A549 (cell line): ENCODE measurements at regions not wholly inside any gene's neighbourhood (a gene's known extent, or its start where the extent isn't known, plus 50 kb on each side); places are given as distances from the start of the nearest gene placed in this dataset.

ENCODE experiments used
- ATAC-seq, 2 experiments: fragments of 200-7000 bp in 1 of 2; fragments of >200 bp in 1 of 2; cut with Nextera tagmentation in 1 of 2; cut with Tn5 transposase in 1 of 2; 3 replicates each; pipeline versions ENCODE4 v1.8.0 to v1.9.1; 2018 to 2020; ENCODE audit warnings: mild to moderate bottlenecking in 1 of 2, moderate library complexity in 1 of 2
- CTCF ChIA-PET: fragments of 300-600 bp; sonication (Branson Sonifier 250); formaldehyde crosslinking; extraction: SDS; loops from one replicate; lab custom pipeline; 2021; ENCODE audit warnings: antibody characterized with exemption, inconsistent platforms; lab: Yijun Ruan, JAX
- POLR2A ChIA-PET: fragments of 350-600 bp; formaldehyde crosslinking; extraction: SDS; loops from one replicate; lab custom pipeline; 2021; ENCODE audit warnings: antibody characterized with exemption, inconsistent platforms; lab: Yijun Ruan, JAX
- DNase-seq, 2 experiments: peaks; one replicate each; pipeline versions ENCODE4 v3.0.0 to v3.0.0-alpha.2; 2011 to 2016; ENCODE audit warnings: low read depth in 1 of 2, low spot score in 1 of 2
- FAIRE-seq: peaks from 2 replicates; lab custom pipeline; 2011; peaks lifted over from hg19 to GRCh38; lab: Jason Lieb, UNC
- H3K27ac ChIP-seq, 2 experiments: fragments of >200 bp; sonication (Bioruptor Twin); formaldehyde crosslinking; 3 replicates each; pipeline ENCODE4 v1.5.1; 2016 to 2017
- H3K4me1 ChIP-seq: fragments of >200 bp; sonication (Bioruptor Twin); formaldehyde crosslinking; 3 replicates; pipeline ENCODE4 v1.6.1; 2016
- H3K4me2 ChIP-seq: fragments of >200 bp; sonication (Bioruptor Twin); formaldehyde crosslinking; 3 replicates; pipeline ENCODE4 v1.6.1; 2016
- H3K4me3 ChIP-seq: fragments of >200 bp; sonication (Bioruptor Twin); formaldehyde crosslinking; 3 replicates; pipeline ENCODE4 v1.5.1; 2016
- H3K9me3 ChIP-seq: fragments of >200 bp; sonication (Bioruptor Twin); formaldehyde crosslinking; 3 replicates; pipeline ENCODE4 v1.6.1; 2016
- ATOH8 ChIP-seq: fragments of 250-450 bp; sonication (Bioruptor Pico); IDR thresholded peaks from 2 replicates; pipeline ENCODE4 v1.5.0; 2020; ENCODE audit warnings: low read depth, mild to moderate bottlenecking, moderate library complexity
- BCL3 ChIP-seq: fragments of >200 bp; sonication (Bioruptor Twin); formaldehyde crosslinking; IDR thresholded peaks from 3 replicates; pipeline ENCODE4 v1.6.1; 2016
- CBX2 ChIP-seq: fragments of 200-600 bp; sonication (generic); IDR thresholded peaks from 2 replicates; pipeline ENCODE4 v1.6.1; 2016; ENCODE audit warnings: low read depth, mild to moderate bottlenecking, borderline replicate concordance
- CBX8 ChIP-seq: fragments of 200-600 bp; sonication (generic); IDR thresholded peaks from 2 replicates; pipeline ENCODE4 v1.6.1; 2016
- CHD2 ChIP-seq: fragments of 150-350 bp; IDR thresholded peaks from 2 replicates; pipeline ENCODE4 v1.6.1; 2014; ENCODE audit warnings: low read length; ENCODE audit not compliant: partially characterized antibody
- CHD4 ChIP-seq: fragments of 200-600 bp; sonication (generic); IDR thresholded peaks from 2 replicates; pipeline ENCODE4 v1.6.1; 2016; ENCODE audit warnings: antibody characterized with exemption, mild to moderate bottlenecking, borderline replicate concordance
- CTCF ChIP-seq: fragments of >200 bp; sonication (Bioruptor Twin); formaldehyde crosslinking; IDR thresholded peaks from 3 replicates; pipeline ENCODE4 v1.5.1; 2016
- ELK1 ChIP-seq: fragments of 150-350 bp; IDR thresholded peaks from 2 replicates; pipeline ENCODE4 v1.6.1; 2014; ENCODE audit warnings: low read depth, mild to moderate bottlenecking, low read length
- EP300 ChIP-seq, 2 experiments: fragments of >200 bp; sonication (Bioruptor Twin); formaldehyde crosslinking; IDR thresholded peaks; 2 replicates in 1 of 2; 3 replicates in 1 of 2; pipeline ENCODE4 v1.6.1; 2016 to 2017
- FOSL2 ChIP-seq, 2 experiments: fragments of 450-650 bp in 1 of 2; fragments of >200 bp in 1 of 2; sonication (Bioruptor Twin) in 1 of 2; formaldehyde crosslinking; IDR thresholded peaks; 2 replicates each; pipeline versions ENCODE4 v1.5.0 to v1.6.1; 2016 to 2020; ENCODE audit warnings: mild to moderate bottlenecking in 1 of 2, moderate library complexity in 1 of 2
- HEYL ChIP-seq: fragments of 250-450 bp; sonication (Bioruptor Pico); IDR thresholded peaks from 2 replicates; pipeline ENCODE4 v1.8.0; 2021; ENCODE audit warnings: mild to moderate bottlenecking, moderate library complexity
- HMGXB4 ChIP-seq: fragments of 250-450 bp; sonication (Bioruptor Pico); IDR thresholded peaks from 2 replicates; pipeline ENCODE4 v1.5.0; 2021; ENCODE audit warnings: mild to moderate bottlenecking, moderate library complexity, borderline replicate concordance
- HOXA7 ChIP-seq: fragments of 250-450 bp; sonication (Bioruptor Pico); IDR thresholded peaks from 2 replicates; pipeline ENCODE4 v1.5.0; 2020; ENCODE audit warnings: mild to moderate bottlenecking, moderate library complexity
- MAX ChIP-seq: IDR thresholded peaks from 2 replicates; pipeline ENCODE4 v1.6.1; 2012
- NR3C1 ChIP-seq: fragments of >200 bp; sonication (Bioruptor Twin); formaldehyde crosslinking; IDR thresholded peaks from 3 replicates; pipeline ENCODE4 v1.6.1; 2017
- RARB ChIP-seq: fragments of 250-450 bp; sonication (Bioruptor Pico); IDR thresholded peaks from 2 replicates; pipeline ENCODE4 v1.8.0; 2021; ENCODE audit warnings: mild to moderate bottlenecking, moderate library complexity
- RNF2 ChIP-seq: fragments of 200-600 bp; sonication (generic); IDR thresholded peaks from 2 replicates; pipeline ENCODE4 v1.6.1; 2016; ENCODE audit warnings: low read depth, mild to moderate bottlenecking, antibody characterized with exemption, moderate library complexity, borderline replicate concordance
- SREBF2 ChIP-seq: fragments of 450-650 bp; IDR thresholded peaks from 2 replicates; pipeline ENCODE4 v1.6.1; 2014; ENCODE audit warnings: mild to moderate bottlenecking, moderate library complexity
- ZC3H11A ChIP-seq: fragments of 450-650 bp; IDR thresholded peaks from 2 replicates; pipeline ENCODE4 v1.6.1; 2014; ENCODE audit warnings: antibody characterized with exemption, mild to moderate bottlenecking
- ZFP36 ChIP-seq: fragments of 450-650 bp; IDR thresholded peaks from 2 replicates; pipeline ENCODE4 v1.6.1; 2014; ENCODE audit warnings: borderline replicate concordance; ENCODE audit not compliant: partially characterized antibody
- ZNF302 ChIP-seq: fragments of 250-450 bp; sonication (Bioruptor Pico); IDR thresholded peaks from 2 replicates; pipeline ENCODE4 v1.9.0; 2021; ENCODE audit warnings: inconsistent platforms, mild to moderate bottlenecking, moderate library complexity
- WGBS: methylation state at CpG from one replicate; pipeline ENCODE4 v1.1.6; 2017; ENCODE audit errors: missing lambda C conversion rate; 5-methylcytosine and 5-hydroxymethylcytosine counted together

GRCh38 chr5:34550247-34550646, 105.9 kb upstream of the RAI14 start:
- no peak; a peak in 1 of 6 replicates for ATAC-seq
- peaks cover 13% of the 10 kb centered on the region for H3K4me1 ChIP-seq
- TF ChIP-seq HOXA7, result no peak
- no peak for TF ChIP-seq ELK1
- no peak for TF ChIP-seq EP300 (IDR thresholded peaks at IDR 0.05)
- TF ChIP-seq ATOH8 (CRISPR knock-in tag), result no peak
- TF ChIP-seq CBX8, result no peak
- TF ChIP-seq RARB, result no peak
- TF ChIP-seq SREBF2, result no peak
- no peak for TF ChIP-seq ZNF302 (CRISPR knock-in tag)
- TF ChIP-seq HMGXB4 (CRISPR knock-in tag), result no peak
- TF ChIP-seq BCL3, result no peak
- no peak for TF ChIP-seq HEYL (CRISPR knock-in tag)
- no peak for TF ChIP-seq NR3C1
- TF ChIP-seq FOSL2 (IDR thresholded peaks at IDR 0.05), result no peak
- no peak for TF ChIP-seq FOSL2 (CRISPR knock-in tag; IDR thresholded peaks at IDR 0.05)
- TF ChIP-seq CTCF, result no peak
- TF ChIP-seq CHD4, result no peak
- no peak for TF ChIP-seq MAX
- TF ChIP-seq ZC3H11A, result no peak
- TF ChIP-seq, all 56 proteins: peak for 0
- FAIRE-seq (no peak), DNase-seq (no peak)
- 95% methylated on average over 2 of the region's 2 CpGs for WGBS
- Histone ChIP-seq H3K9me3 (peaks cover 10% of the 10 kb centered on the region; the same call in 2 of the 3 replicates), H3K4me2 (peak overlapping the region; percentile 36), H3K4me3 (no peak overlapping the region), H3K27ac (0 out of 6 replicates have a peak overlapping the region, but pooled peaks have one; percentile 10 to 15)
- CTCF ChIA-PET, result interaction anchor here (0.6 kb wide), 1 partner anchor 20 kb away, joined by 3 read pairs; no protein-coding TSS in a partner anchor
- POLR2A ChIA-PET, result no interaction called here

GRCh38 chr5:34550964-34551363, 105.2 kb upstream of the RAI14 start:
- TF ChIP-seq CBX2 (no peak), RNF2 (no peak), CHD2 (no peak), ZFP36 (no peak)
- peak overlapping the region; percentile 36 for H3K4me2 ChIP-seq
- ChIA-PET CTCF (interaction anchor here (1.3 kb wide), 1 partner anchor 347 kb away, joined by 3 read pairs; no protein-coding TSS in a partner anchor), POLR2A (no interaction called here)
- FAIRE-seq (no peak), ATAC-seq (no peak), DNase-seq (peak in 1 of 2 experiments; percentile 12)
- no peak overlapping the region for H3K4me3 ChIP-seq
- H3K27ac ChIP-seq, result no peak overlapping the region
- H3K9me3 ChIP-seq, result 0 out of 3 replicates have a peak, but pooled peaks cover 5% of the 10 kb centered on the region
- peaks cover 18% of the 10 kb centered on the region for H3K4me1 ChIP-seq
- WGBS, result 13% methylated on average over 3 of the region's 3 CpGs
